ENCODE measurements at regions not wholly inside any gene's neighbourhood (a gene's known extent, or its start where the extent isn't known, plus 50 kb on each side); places are given as distances from the start of the nearest gene placed in this dataset.

DNA sequence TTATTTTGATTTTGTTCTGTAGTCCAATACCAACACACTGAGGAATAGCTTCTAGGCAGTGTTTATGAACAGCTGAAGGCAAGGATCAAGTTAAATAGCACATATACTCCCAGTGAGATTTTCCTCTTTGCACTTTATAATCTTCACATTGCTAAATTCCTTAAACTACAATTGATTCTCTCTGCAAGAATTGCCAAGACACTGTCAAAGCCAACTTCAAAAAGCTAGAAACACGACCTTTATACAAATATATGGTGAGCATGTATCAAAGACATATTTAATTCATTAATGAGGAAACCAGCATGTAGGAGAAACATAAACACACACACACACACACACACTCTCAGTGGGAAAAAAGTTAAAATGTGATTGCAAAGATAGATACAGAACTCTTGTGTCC is 86.4 kb upstream of the FAM9C start:
- H3K36me3 ChIP-seq (ENCODE audit: control insufficient read depth in 2 of 2, insufficient read depth in 1 of 2, low read length in 2 of 2), result no peaks in the 10 kb centered on the region
- ChIA-PET POLR2A (interaction anchor here (0.6 kb wide), 2 partner anchors 10 to 357 kb away, joined by 3 read pairs; no protein-coding TSS in a partner anchor), CTCF (interaction anchor here (0.6 to 1.2 kb wide), 2 partner anchors 184 to 357 kb away, joined by 3 to 5 read pairs; no protein-coding TSS in a partner anchor)
- H3K4me3 ChIP-seq (ENCODE audit: low read depth, low read length), result no peak overlapping the region
- H3K4me1 ChIP-seq (ENCODE audit: control insufficient read depth, insufficient read depth, low read length), result peaks cover 23% of the 10 kb centered on the region
- H3K27ac ChIP-seq (ENCODE audit: extremely low read depth, low read depth, low read length), result no peak overlapping the region
- H3K9me3 ChIP-seq (ENCODE audit: control insufficient read depth, insufficient read depth, low read depth, low read length), result no peaks in the 10 kb centered on the region
- TF ChIP-seq MYNN (tag by site-specific recombination; IDR thresholded peaks at IDR 0.05; ENCODE audit: borderline replicate concordance) (no peak), WT1 (tag by site-specific recombination; IDR thresholded peaks at IDR 0.05) (no peak), ZFP3 (tag by site-specific recombination; IDR thresholded peaks at IDR 0.05; ENCODE audit: low read depth) (no peak)
- TF ChIP-seq, protein P1, sequence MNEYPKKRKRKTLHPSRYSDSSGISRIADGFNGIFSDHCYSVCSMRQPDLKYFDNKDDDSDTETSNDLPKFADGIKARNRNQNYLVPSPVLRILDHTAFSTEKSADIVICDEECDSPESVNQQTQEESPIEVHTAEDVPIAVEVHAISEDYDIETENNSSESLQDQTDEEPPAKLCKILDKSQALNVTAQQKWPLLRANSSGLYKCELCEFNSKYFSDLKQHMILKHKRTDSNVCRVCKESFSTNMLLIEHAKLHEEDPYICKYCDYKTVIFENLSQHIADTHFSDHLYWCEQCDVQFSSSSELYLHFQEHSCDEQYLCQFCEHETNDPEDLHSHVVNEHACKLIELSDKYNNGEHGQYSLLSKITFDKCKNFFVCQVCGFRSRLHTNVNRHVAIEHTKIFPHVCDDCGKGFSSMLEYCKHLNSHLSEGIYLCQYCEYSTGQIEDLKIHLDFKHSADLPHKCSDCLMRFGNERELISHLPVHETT (tag by site-specific recombination; IDR thresholded peaks at IDR 0.05), result no peak

DNA sequence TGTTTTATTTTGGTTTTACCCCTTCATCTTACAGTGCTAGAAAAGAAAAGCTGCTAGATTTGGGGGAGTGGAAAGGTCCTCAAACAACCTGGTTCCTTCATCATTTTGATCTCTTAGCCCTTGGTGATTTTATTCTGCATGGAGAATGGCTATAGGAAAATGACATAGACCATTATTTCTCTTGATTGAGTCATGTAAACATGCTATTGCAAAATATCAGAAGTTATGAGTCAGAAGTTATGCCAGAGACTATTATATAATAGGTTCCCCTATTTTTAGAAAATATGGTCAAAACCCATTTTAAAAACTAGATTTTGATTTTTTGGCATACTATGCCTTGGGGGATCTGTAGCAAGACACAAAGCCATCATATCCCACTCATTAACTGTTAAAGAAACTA is 83.7 kb upstream of the FAM9C start:
- Histone ChIP-seq H3K4me3 (ENCODE audit: low read depth, low read length) (no peak overlapping the region), H3K4me1 (ENCODE audit: control insufficient read depth, insufficient read depth, low read length) (peaks cover 28% of the 10 kb centered on the region), H3K9me3 (ENCODE audit: control insufficient read depth, insufficient read depth, low read depth, low read length) (no peaks in the 10 kb centered on the region), H3K36me3 (ENCODE audit: control insufficient read depth in 2 of 2, insufficient read depth in 1 of 2, low read length in 2 of 2) (no peaks in the 10 kb centered on the region), H3K27ac (ENCODE audit: extremely low read depth, low read depth, low read length) (no peak overlapping the region)
- POLR2A ChIA-PET, result no interaction called here
- TF ChIP-seq ZNF558 (tag by site-specific recombination; IDR thresholded peaks at IDR 0.05) (no peak), ZNF2 (tag by site-specific recombination; IDR thresholded peaks at IDR 0.05) (no peak), ZIC2 (tag by site-specific recombination; IDR thresholded peaks at IDR 0.05) (no peak), ZSCAN30 (tag by site-specific recombination; IDR thresholded peaks at IDR 0.05) (no peak), ZNF555 (tag by site-specific recombination; conservative IDR thresholded peaks at IDR 0.05) (no peak), ZNF24 (tag by site-specific recombination; IDR thresholded peaks at IDR 0.05) (no peak), ZNF654 (tag by site-specific recombination; IDR thresholded peaks at IDR 0.05; ENCODE audit: low read depth) (no peak), ZNF169 (tag by site-specific recombination; IDR thresholded peaks at IDR 0.05) (no peak), ZNF416 (tag by site-specific recombination; IDR thresholded peaks at IDR 0.05) (no peak), ZBTB8A (tag by site-specific recombination; IDR thresholded peaks at IDR 0.05) (no peak), SCRT2 (tag by site-specific recombination; IDR thresholded peaks at IDR 0.05) (no peak)
- TF ChIP-seq, protein P2, sequence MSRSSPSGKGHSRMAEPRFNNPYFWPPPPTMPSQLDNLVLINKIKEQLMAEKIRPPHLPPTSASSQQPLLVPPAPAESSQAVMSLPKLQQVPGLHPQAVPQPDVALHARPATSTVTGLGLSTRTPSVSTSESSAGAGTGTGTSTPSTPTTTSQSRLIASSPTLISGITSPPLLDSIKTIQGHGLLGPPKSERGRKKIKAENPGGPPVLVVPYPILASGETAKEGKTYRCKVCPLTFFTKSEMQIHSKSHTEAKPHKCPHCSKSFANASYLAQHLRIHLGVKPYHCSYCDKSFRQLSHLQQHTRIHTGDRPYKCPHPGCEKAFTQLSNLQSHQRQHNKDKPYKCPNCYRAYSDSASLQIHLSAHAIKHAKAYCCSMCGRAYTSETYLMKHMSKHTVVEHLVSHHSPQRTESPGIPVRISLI (tag by site-specific recombination; IDR thresholded peaks at IDR 0.05), result no peak
- TF ChIP-seq, protein P3, sequence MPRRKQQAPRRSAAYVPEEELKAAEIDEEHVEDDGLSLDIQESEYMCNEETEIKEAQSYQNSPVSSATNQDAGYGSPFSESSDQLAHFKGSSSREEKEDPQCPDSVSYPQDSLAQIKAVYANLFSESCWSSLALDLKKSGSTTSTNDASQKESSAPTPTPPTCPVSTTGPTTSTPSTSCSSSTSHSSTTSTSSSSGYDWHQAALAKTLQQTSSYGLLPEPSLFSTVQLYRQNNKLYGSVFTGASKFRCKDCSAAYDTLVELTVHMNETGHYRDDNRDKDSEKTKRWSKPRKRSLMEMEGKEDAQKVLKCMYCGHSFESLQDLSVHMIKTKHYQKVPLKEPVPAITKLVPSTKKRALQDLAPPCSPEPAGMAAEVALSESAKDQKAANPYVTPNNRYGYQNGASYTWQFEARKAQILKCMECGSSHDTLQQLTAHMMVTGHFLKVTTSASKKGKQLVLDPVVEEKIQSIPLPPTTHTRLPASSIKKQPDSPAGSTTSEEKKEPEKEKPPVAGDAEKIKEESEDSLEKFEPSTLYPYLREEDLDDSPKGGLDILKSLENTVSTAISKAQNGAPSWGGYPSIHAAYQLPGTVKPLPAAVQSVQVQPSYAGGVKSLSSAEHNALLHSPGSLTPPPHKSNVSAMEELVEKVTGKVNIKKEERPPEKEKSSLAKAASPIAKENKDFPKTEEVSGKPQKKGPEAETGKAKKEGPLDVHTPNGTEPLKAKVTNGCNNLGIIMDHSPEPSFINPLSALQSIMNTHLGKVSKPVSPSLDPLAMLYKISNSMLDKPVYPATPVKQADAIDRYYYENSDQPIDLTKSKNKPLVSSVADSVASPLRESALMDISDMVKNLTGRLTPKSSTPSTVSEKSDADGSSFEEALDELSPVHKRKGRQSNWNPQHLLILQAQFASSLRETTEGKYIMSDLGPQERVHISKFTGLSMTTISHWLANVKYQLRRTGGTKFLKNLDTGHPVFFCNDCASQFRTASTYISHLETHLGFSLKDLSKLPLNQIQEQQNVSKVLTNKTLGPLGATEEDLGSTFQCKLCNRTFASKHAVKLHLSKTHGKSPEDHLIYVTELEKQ (tag by site-specific recombination; IDR thresholded peaks at IDR 0.05; ENCODE audit: borderline replicate concordance), result no peak
- CTCF ChIA-PET, result interaction anchor here (0.6 kb wide), 2 partner anchors 25 to 175 kb away, joined by 3 read pairs; no protein-coding TSS in a partner anchor

DNA sequence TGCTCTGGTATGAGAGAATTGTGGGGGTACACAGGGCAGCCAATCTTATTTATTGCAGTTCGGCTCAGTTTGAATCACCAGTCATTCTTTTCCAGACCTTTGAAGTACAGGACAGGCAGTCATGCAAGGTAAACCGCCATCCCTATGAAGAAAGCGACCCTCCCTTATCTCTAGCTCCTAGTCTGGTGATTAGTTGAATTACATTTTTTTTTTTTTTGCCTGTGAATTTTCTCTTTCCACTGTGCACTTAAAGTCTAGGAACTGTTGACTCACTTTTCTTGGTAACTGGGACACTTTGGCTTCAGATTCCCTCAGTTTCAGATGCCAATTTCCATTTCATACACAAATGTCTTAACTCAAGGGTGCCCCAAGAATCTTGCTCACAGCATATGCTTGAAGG is 82.4 kb upstream of the FAM9C start:
- no peaks in the 10 kb centered on the region for H3K36me3 ChIP-seq (ENCODE audit: control insufficient read depth in 2 of 2, insufficient read depth in 1 of 2, low read length in 2 of 2)
- H3K27ac ChIP-seq (ENCODE audit: extremely low read depth, low read depth, low read length), result peak overlapping the region; percentile 22; the same call in 1 of the 2 replicates
- H3K4me3 ChIP-seq (ENCODE audit: low read depth, low read length), result no peak overlapping the region
- H3K9me3 ChIP-seq (ENCODE audit: control insufficient read depth, insufficient read depth, low read depth, low read length), result no peaks in the 10 kb centered on the region
- peaks cover 30% of the 10 kb centered on the region for H3K4me1 ChIP-seq (ENCODE audit: control insufficient read depth, insufficient read depth, low read length)
- CTCF ChIA-PET, result interaction anchor here (0.6 to 2.0 kb wide), 4 partner anchors 11 to 180 kb away, joined by 3 to 11 read pairs (median 4); no protein-coding TSS in a partner anchor
- POLR2A ChIA-PET, result no interaction called here
- TF ChIP-seq ZNF843 (tag by site-specific recombination; IDR thresholded peaks at IDR 0.05) (no peak), ZIC2 (tag by site-specific recombination; IDR thresholded peaks at IDR 0.05) (no peak), ZNF529 (tag by site-specific recombination; IDR thresholded peaks at IDR 0.05; ENCODE audit: insufficient replicate concordance) (no peak), GLIS2 (tag by site-specific recombination; IDR thresholded peaks at IDR 0.05) (no peak)
- TF ChIP-seq, protein P4, sequence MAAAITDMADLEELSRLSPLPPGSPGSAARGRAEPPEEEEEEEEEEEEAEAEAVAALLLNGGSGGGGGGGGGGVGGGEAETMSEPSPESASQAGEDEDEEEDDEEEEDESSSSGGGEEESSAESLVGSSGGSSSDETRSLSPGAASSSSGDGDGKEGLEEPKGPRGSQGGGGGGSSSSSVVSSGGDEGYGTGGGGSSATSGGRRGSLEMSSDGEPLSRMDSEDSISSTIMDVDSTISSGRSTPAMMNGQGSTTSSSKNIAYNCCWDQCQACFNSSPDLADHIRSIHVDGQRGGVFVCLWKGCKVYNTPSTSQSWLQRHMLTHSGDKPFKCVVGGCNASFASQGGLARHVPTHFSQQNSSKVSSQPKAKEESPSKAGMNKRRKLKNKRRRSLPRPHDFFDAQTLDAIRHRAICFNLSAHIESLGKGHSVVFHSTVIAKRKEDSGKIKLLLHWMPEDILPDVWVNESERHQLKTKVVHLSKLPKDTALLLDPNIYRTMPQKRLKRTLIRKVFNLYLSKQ (tag by site-specific recombination; IDR thresholded peaks at IDR 0.05; ENCODE audit: borderline replicate concordance), result no peak
- TF ChIP-seq, protein P5, sequence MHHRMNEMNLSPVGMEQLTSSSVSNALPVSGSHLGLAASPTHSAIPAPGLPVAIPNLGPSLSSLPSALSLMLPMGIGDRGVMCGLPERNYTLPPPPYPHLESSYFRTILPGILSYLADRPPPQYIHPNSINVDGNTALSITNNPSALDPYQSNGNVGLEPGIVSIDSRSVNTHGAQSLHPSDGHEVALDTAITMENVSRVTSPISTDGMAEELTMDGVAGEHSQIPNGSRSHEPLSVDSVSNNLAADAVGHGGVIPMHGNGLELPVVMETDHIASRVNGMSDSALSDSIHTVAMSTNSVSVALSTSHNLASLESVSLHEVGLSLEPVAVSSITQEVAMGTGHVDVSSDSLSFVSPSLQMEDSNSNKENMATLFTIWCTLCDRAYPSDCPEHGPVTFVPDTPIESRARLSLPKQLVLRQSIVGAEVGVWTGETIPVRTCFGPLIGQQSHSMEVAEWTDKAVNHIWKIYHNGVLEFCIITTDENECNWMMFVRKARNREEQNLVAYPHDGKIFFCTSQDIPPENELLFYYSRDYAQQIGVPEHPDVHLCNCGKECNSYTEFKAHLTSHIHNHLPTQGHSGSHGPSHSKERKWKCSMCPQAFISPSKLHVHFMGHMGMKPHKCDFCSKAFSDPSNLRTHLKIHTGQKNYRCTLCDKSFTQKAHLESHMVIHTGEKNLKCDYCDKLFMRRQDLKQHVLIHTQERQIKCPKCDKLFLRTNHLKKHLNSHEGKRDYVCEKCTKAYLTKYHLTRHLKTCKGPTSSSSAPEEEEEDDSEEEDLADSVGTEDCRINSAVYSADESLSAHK (tag by site-specific recombination; IDR thresholded peaks at IDR 0.05), result no peak
